Tibial nerve (tissue), 3 donors: ENCODE measurements at regions not wholly inside any gene's neighbourhood (a gene's known extent, or its start where the extent isn't known, plus 50 kb on each side); places are given as distances from the start of the nearest gene placed in this dataset.

ENCODE experiments used
- CTCF ChIP-seq, 5 experiments: fragments of 200-600 bp in 3 of 5; fragments of 450-650 bp in 2 of 5; sonication (generic) in 3 of 5; IDR thresholded peaks; one replicate each; pipeline ENCODE4 v1.5.1; 2016 to 2019; ENCODE audit warnings: antibody characterized with exemption in 5 of 5, mild to moderate bottlenecking in 3 of 5, moderate library complexity in 2 of 5
- POLR2A ChIP-seq, 2 donors: fragments of 450-650 bp; IDR thresholded peaks; one replicate each; pipeline ENCODE4 v1.6.1; 2017; ENCODE audit warnings: antibody characterized with exemption in 2 of 2, mild to moderate bottlenecking in 2 of 2, moderate library complexity in 2 of 2

- TF ChIP-seq CTCF (IDR thresholded peaks at IDR 0.05): no peak
- no peak for TF ChIP-seq POLR2A (IDR thresholded peaks at IDR 0.05)
Measured at GRCh38 chr11:80542704-80543103, 1101.9 kb upstream of the TENM4 start.
